ENCODE measurements at regions not wholly inside any gene's neighbourhood (a gene's known extent, or its start where the extent isn't known, plus 50 kb on each side); places are given as distances from the start of the nearest gene placed in this dataset.

DNA sequence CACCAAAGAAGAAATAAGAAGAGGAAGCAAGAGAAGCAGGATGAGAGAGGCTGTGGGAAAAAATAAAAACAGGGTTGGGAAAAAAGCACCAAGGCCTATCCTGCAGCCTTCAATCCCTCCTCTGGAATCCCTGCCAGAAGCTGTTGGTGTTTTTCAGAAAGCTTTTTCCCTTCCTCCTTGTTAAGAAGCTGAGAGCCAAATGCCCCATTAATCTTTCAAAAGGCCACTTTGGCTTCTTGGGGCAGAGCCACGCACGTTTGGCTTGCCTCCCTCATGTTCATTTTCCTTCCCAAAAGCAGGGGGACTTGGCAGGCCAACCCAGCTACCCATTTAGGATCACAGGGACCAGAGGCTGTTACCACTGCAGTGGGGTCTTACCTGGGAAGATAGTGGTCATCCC is 365.3 kb downstream of the NUAK1 start:
- no peak for DNase-seq
- Histone ChIP-seq H3K14ac (ENCODE audit: low read length) (no peak overlapping the region), H3K27me3 (ENCODE audit: insufficient read depth, low read length) (no peaks in the 10 kb centered on the region), H4K91ac (ENCODE audit: low read depth, low read length) (no peak overlapping the region), H4K8ac (ENCODE audit: low read depth, low read length) (no peak overlapping the region), H3K4me1 (ENCODE audit: control insufficient read depth in 1 of 2, insufficient read depth in 2 of 2, low read length in 2 of 2) (no peaks in the 10 kb centered on the region), H3K18ac (ENCODE audit: low read length) (no peak overlapping the region), H4K12ac (ENCODE audit: low read depth, low read length) (no peak overlapping the region), H3K9me3 (ENCODE audit: insufficient read depth, low read depth, low read length) (no peaks in the 10 kb centered on the region), H3K79me1 (ENCODE audit: low read length) (peaks cover 1% of the 10 kb centered on the region), H3K9ac (ENCODE audit: low read length) (no peak overlapping the region), H3K23ac (ENCODE audit: low read length) (no peak overlapping the region), H2BK120ac (ENCODE audit: insufficient read depth, low read length, poor library complexity) (no peak overlapping the region), H3K4me3 (ENCODE audit: low read depth, low read length) (no peak overlapping the region), H3K36me3 (ENCODE audit: control insufficient read depth in 1 of 2, insufficient read depth in 2 of 2, low read length in 2 of 2) (no peaks in the 10 kb centered on the region), H3K79me2 (ENCODE audit: control insufficient read depth, insufficient read depth, low read length, poor library complexity) (no peaks in the 10 kb centered on the region), H3K4ac (ENCODE audit: low read depth, low read length) (no peak overlapping the region), H3K4me2 (ENCODE audit: low read length) (no peak overlapping the region), H2AFZ (ENCODE audit: insufficient read depth, low read length, poor library complexity) (no peak overlapping the region), H2BK5ac (ENCODE audit: low read depth, low read length, poor library complexity) (no peak overlapping the region), H3K27ac (ENCODE audit: low read depth, low read length) (no peak overlapping the region), H2AK5ac (ENCODE audit: low read length) (no peak overlapping the region), H2BK12ac (ENCODE audit: low read length) (no peak overlapping the region)
- no CpG with 5 or more reads among the region's 2 CpGs for WGBS (ENCODE audit: extremely low coverage, insufficient coverage, insufficient read length)

DNA sequence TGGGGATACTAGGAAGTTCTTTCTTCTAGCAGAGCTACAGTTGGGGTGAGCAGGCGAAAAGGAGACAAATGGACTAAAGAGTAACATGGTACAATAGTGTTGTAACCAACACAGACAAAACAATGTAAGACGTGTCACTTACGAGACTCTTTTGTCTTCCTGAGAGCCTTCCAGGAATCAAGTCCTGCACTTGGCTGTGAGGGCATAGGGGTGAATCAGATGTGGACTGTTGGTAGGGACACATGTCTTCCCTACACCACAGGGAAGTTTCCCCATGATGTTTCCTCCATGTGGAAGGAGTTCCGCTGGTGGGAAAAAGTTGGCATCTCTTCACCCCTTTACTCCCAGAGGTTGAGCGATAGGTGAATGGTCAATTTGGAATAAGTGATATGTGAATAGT is 364.7 kb downstream of the NUAK1 start:
- H3K18ac ChIP-seq (ENCODE audit: low read length), result no peak overlapping the region
- H3K4me1 ChIP-seq (ENCODE audit: control insufficient read depth in 1 of 2, insufficient read depth in 2 of 2, low read length in 2 of 2), result no peaks in the 10 kb centered on the region
- no peak overlapping the region for H2BK120ac ChIP-seq (ENCODE audit: insufficient read depth, low read length, poor library complexity)
- H2BK12ac ChIP-seq (ENCODE audit: low read length), result no peak overlapping the region
- H3K4ac ChIP-seq (ENCODE audit: low read depth, low read length), result no peak overlapping the region
- no peak overlapping the region for H4K91ac ChIP-seq (ENCODE audit: low read depth, low read length)
- no peak overlapping the region for H2BK5ac ChIP-seq (ENCODE audit: low read depth, low read length, poor library complexity)
- no peak overlapping the region for H3K14ac ChIP-seq (ENCODE audit: low read length)
- no CpG with 5 or more reads among the region's 5 CpGs for WGBS (ENCODE audit: extremely low coverage, insufficient coverage, insufficient read length)
- H3K9ac ChIP-seq (ENCODE audit: low read length), result no peak overlapping the region
- DNase-seq, result peak in 1 of 2 donors; percentile 57
- no peak overlapping the region for H2AFZ ChIP-seq (ENCODE audit: insufficient read depth, low read length, poor library complexity)
- no peaks in the 10 kb centered on the region for H3K27me3 ChIP-seq (ENCODE audit: insufficient read depth, low read length)
- no peak overlapping the region for H4K8ac ChIP-seq (ENCODE audit: low read depth, low read length)
- no peaks in the 10 kb centered on the region for H3K79me2 ChIP-seq (ENCODE audit: control insufficient read depth, insufficient read depth, low read length, poor library complexity)
- no peak overlapping the region for H3K23ac ChIP-seq (ENCODE audit: low read length)
- no peak overlapping the region for H3K27ac ChIP-seq (ENCODE audit: low read depth, low read length)
- no peaks in the 10 kb centered on the region for H3K36me3 ChIP-seq (ENCODE audit: control insufficient read depth in 1 of 2, insufficient read depth in 2 of 2, low read length in 2 of 2)
- no peak overlapping the region for H2AK5ac ChIP-seq (ENCODE audit: low read length)
- H3K4me3 ChIP-seq (ENCODE audit: low read depth, low read length), result no peak overlapping the region
- H3K4me2 ChIP-seq (ENCODE audit: low read length), result no peak overlapping the region
- H3K79me1 ChIP-seq (ENCODE audit: low read length), result peaks cover 1% of the 10 kb centered on the region
- no peaks in the 10 kb centered on the region for H3K9me3 ChIP-seq (ENCODE audit: insufficient read depth, low read depth, low read length)
- H4K12ac ChIP-seq (ENCODE audit: low read depth, low read length), result no peak overlapping the region

DNA sequence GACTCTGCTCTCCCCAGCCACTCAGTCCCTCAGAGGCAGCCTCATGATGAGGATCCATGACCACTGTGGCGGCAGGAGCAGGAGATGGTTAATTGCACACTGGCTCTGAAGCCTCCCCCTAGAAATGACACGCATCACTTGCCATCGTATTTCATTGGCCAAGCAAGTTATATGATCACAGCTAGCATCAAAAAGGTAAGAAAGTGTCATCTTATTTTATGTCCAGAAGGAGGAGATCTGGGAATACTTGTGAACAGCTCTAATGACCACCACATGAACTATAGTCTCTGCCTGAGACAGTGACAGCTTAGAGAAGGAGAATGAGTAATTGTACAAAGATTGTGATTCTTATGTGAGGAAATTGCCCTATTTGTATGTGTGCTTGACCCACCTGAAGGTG is 363.4 kb downstream of the NUAK1 start:
- Histone ChIP-seq H3K4me2 (ENCODE audit: low read length) (no peak overlapping the region), H3K79me1 (ENCODE audit: low read length) (peaks cover 1% of the 10 kb centered on the region), H3K4ac (ENCODE audit: low read depth, low read length) (no peak overlapping the region), H4K12ac (ENCODE audit: low read depth, low read length) (no peak overlapping the region), H4K91ac (ENCODE audit: low read depth, low read length) (no peak overlapping the region), H3K23ac (ENCODE audit: low read length) (no peak overlapping the region), H3K9ac (ENCODE audit: low read length) (no peak overlapping the region), H2BK12ac (ENCODE audit: low read length) (no peak overlapping the region), H3K18ac (ENCODE audit: low read length) (no peak overlapping the region), H3K79me2 (ENCODE audit: control insufficient read depth, insufficient read depth, low read length, poor library complexity) (no peaks in the 10 kb centered on the region), H2AFZ (ENCODE audit: insufficient read depth, low read length, poor library complexity) (no peak overlapping the region), H2BK5ac (ENCODE audit: low read depth, low read length, poor library complexity) (no peak overlapping the region), H3K4me3 (ENCODE audit: low read depth, low read length) (no peak overlapping the region), H3K27ac (ENCODE audit: low read depth, low read length) (no peak overlapping the region), H2BK120ac (ENCODE audit: insufficient read depth, low read length, poor library complexity) (no peak overlapping the region), H2AK5ac (ENCODE audit: low read length) (no peak overlapping the region), H3K9me3 (ENCODE audit: insufficient read depth, low read depth, low read length) (no peaks in the 10 kb centered on the region), H3K27me3 (ENCODE audit: insufficient read depth, low read length) (no peaks in the 10 kb centered on the region), H4K8ac (ENCODE audit: low read depth, low read length) (no peak overlapping the region), H3K4me1 (ENCODE audit: control insufficient read depth in 1 of 2, insufficient read depth in 2 of 2, low read length in 2 of 2) (no peaks in the 10 kb centered on the region), H3K36me3 (ENCODE audit: control insufficient read depth in 1 of 2, insufficient read depth in 2 of 2, low read length in 2 of 2) (no peaks in the 10 kb centered on the region), H3K14ac (ENCODE audit: low read length) (no peak overlapping the region)
- no CpG with 5 or more reads among the region's 3 CpGs for WGBS (ENCODE audit: extremely low coverage, insufficient coverage, insufficient read length)
- DNase-seq, result peak in 1 of 2 donors; percentile 43

DNA sequence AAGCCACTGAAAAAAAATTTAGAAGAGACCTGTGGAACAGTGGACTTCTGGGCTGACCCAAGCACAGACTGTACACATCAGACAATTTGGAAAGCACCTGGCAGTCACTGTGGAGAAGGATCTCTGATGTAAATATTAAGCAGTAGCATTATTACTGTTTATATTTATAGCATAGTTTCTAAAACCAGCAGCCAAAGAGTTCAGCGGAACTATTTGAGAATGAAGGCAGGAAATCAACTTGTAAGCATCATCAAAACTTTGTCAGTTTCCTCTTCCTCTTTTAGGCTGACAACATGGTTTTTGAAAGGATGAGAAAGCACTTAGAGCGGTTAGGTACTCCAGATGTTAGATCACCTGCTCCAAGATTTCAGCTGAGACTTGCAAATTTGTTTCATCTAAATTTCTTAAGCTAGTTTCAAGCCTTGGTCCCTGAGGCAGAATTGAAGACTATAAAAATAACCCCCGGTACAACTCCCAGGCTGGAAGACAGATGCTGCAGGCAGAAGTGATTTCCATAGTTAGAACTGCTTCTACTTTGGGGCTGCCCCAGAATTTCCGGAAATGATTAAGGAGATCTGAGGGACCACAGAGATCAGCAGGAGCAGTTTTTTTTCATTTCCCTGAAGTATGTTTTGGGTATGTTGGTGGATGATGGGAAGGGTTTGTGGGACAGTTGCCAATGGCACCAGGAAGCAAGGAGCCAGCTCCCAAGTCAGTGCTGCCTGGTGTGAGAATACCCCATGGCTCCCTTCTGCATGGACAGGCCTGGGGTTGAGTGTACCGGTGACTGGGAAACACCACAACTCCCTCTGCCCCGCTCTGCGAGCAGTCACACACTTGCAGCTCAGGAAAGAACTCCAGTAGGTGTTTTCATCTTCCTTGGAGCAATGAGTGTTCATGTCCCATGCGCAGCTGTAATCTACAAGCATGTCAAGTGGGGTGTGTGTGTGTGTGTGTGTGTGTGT is 354.5 kb downstream of the NUAK1 start:
- H4K8ac ChIP-seq (ENCODE audit: low read depth, low read length), result no peak overlapping the region
- no peak overlapping the region for H2AK5ac ChIP-seq (ENCODE audit: low read length)
- DNase-seq, result no peak
- WGBS (ENCODE audit: extremely low coverage, insufficient coverage, insufficient read length), result no CpG with 5 or more reads among the region's 8 CpGs
- H2BK120ac ChIP-seq (ENCODE audit: insufficient read depth, low read length, poor library complexity), result no peak overlapping the region
- H2AFZ ChIP-seq (ENCODE audit: insufficient read depth, low read length, poor library complexity), result no peak overlapping the region
- no peak overlapping the region for H3K14ac ChIP-seq (ENCODE audit: low read length)
- no peak overlapping the region for H3K4ac ChIP-seq (ENCODE audit: low read depth, low read length)
- H3K79me2 ChIP-seq (ENCODE audit: control insufficient read depth, insufficient read depth, low read length, poor library complexity), result no peaks in the 10 kb centered on the region
- H2BK12ac ChIP-seq (ENCODE audit: low read length), result no peak overlapping the region
- H3K27ac ChIP-seq (ENCODE audit: low read depth, low read length), result no peak overlapping the region
- H3K9me3 ChIP-seq (ENCODE audit: insufficient read depth, low read depth, low read length), result no peaks in the 10 kb centered on the region
- H3K23ac ChIP-seq (ENCODE audit: low read length), result no peak overlapping the region
- no peak overlapping the region for H3K4me3 ChIP-seq (ENCODE audit: low read depth, low read length)
- H3K27me3 ChIP-seq (ENCODE audit: insufficient read depth, low read length), result no peaks in the 10 kb centered on the region
- no peaks in the 10 kb centered on the region for H3K4me1 ChIP-seq (ENCODE audit: control insufficient read depth in 1 of 2, insufficient read depth in 2 of 2, low read length in 2 of 2)
- no peak overlapping the region for H4K12ac ChIP-seq (ENCODE audit: low read depth, low read length)
- no peak overlapping the region for H3K4me2 ChIP-seq (ENCODE audit: low read length)
- H3K9ac ChIP-seq (ENCODE audit: low read length), result no peak overlapping the region
- H3K18ac ChIP-seq (ENCODE audit: low read length), result no peak overlapping the region
- no peaks in the 10 kb centered on the region for H3K36me3 ChIP-seq (ENCODE audit: control insufficient read depth in 1 of 2, insufficient read depth in 2 of 2, low read length in 2 of 2)
- H3K79me1 ChIP-seq (ENCODE audit: low read length), result no peaks in the 10 kb centered on the region
- H4K91ac ChIP-seq (ENCODE audit: low read depth, low read length), result no peak overlapping the region
- no peak overlapping the region for H2BK5ac ChIP-seq (ENCODE audit: low read depth, low read length, poor library complexity)
